ENCODE measurements at regions not wholly inside any gene's neighbourhood (a gene's known extent, or its start where the extent isn't known, plus 50 kb on each side); places are given as distances from the start of the nearest gene placed in this dataset.

- H3K4me3 Mint-ChIP-seq: peak overlapping the region; percentile 99
- peaks cover 88% of the 10 kb centered on the region for H3K27me3 Mint-ChIP-seq (ENCODE audit: insufficient read depth)
- TF ChIP-seq CTCF (IDR thresholded peaks at IDR 0.05): no peak
- H3K9me3 Mint-ChIP-seq: peaks cover 18% of the 10 kb centered on the region
- peaks cover 87% of the 10 kb centered on the region for H3K36me3 Mint-ChIP-seq (ENCODE audit: low read depth)
- peaks cover 97% of the 10 kb centered on the region for H3K4me1 Mint-ChIP-seq (ENCODE audit: low read depth)
- DNase-seq: no peak
- peak overlapping the region; percentile 94 for H3K27ac Mint-ChIP-seq
These were observed 161.1 kb upstream of the KLF14 start for GRCh38 chr7:130894909-130895750.

- Mint-ChIP-seq H3K9me3 (peaks cover 15% of the 10 kb centered on the region), H3K4me1 (ENCODE audit: low read depth) (peaks cover 97% of the 10 kb centered on the region), H3K27me3 (ENCODE audit: insufficient read depth) (peaks cover 87% of the 10 kb centered on the region), H3K36me3 (ENCODE audit: low read depth) (peaks cover 84% of the 10 kb centered on the region), H3K27ac (peak overlapping the region; percentile 94), H3K4me3 (peak overlapping the region; percentile 99)
- DNase-seq: peak; percentile 0
- TF ChIP-seq CTCF (IDR thresholded peaks at IDR 0.05): peak; percentile 70
These were observed 162.3 kb upstream of the KLF14 start for GRCh38 chr7:130896051-130896881.

- peaks cover 18% of the 10 kb centered on the region for H3K9me3 Mint-ChIP-seq
- H3K36me3 Mint-ChIP-seq (ENCODE audit: low read depth): peaks cover 86% of the 10 kb centered on the region
- H3K4me3 Mint-ChIP-seq: peak overlapping the region; percentile 99
- peak; percentile 79 for TF ChIP-seq CTCF (IDR thresholded peaks at IDR 0.05)
- H3K4me1 Mint-ChIP-seq (ENCODE audit: low read depth): peaks cover 99% of the 10 kb centered on the region
- DNase-seq: peak; percentile 88
- peaks cover 90% of the 10 kb centered on the region for H3K27me3 Mint-ChIP-seq (ENCODE audit: insufficient read depth)
- peak overlapping the region; percentile 94 for H3K27ac Mint-ChIP-seq
These were observed 163.0 kb upstream of the KLF14 start for GRCh38 chr7:130896898-130897514.

- Mint-ChIP-seq H3K27me3 (ENCODE audit: insufficient read depth) (peaks cover 95% of the 10 kb centered on the region), H3K27ac (peak overlapping the region; percentile 94), H3K36me3 (ENCODE audit: low read depth) (peaks cover 89% of the 10 kb centered on the region), H3K4me3 (peak overlapping the region; percentile 99), H3K4me1 (ENCODE audit: low read depth) (peaks cover 100% of the 10 kb centered on the region), H3K9me3 (peaks cover 18% of the 10 kb centered on the region)
- DNase-seq: no peak
- TF ChIP-seq CTCF (IDR thresholded peaks at IDR 0.05): no peak
These were observed 163.8 kb upstream of the KLF14 start for GRCh38 chr7:130897515-130898419.
